ENCODE measurements at regions not wholly inside any gene's neighbourhood (a gene's known extent, or its start where the extent isn't known, plus 50 kb on each side); places are given as distances from the start of the nearest gene placed in this dataset.

- TF ChIP-seq ZBTB33 (IDR thresholded peaks at IDR 0.05) (no peak), RXRA (IDR thresholded peaks at IDR 0.05) (no peak), EGR1 (IDR thresholded peaks at IDR 0.05; ENCODE audit: low read depth in 2 of 2) (no peak), NR2F2 (IDR thresholded peaks at IDR 0.05) (no peak), TAF1 (conservative IDR thresholded peaks at IDR 0.05) (no peak), RAD21 (IDR thresholded peaks at IDR 0.05) (no peak), HNF4G (IDR thresholded peaks at IDR 0.05) (no peak), HNF4A (conservative IDR thresholded peaks at IDR 0.05) (no peak), YY1 (IDR thresholded peaks at IDR 0.05) (no peak), GABPA (IDR thresholded peaks at IDR 0.05 in 1 of 2, conservative IDR thresholded peaks at IDR 0.05 in 1 of 2) (no peak), SP1 (IDR thresholded peaks at IDR 0.05) (no peak)
Measured at GRCh38 chr9:119881898-119882297, 512.7 kb upstream of the BRINP1 start (continued).

GRCh38 chr9:119880361-119880760 is 511.1 kb upstream of the BRINP1 start:
- no peak overlapping the region for H3K4me3 ChIP-seq (ENCODE audit: low read depth in 1 of 3, low read length in 3 of 3)
- 62% methylated on average over 3 of the region's 3 CpGs for WGBS
- H3K27ac ChIP-seq (ENCODE audit: low read depth in 1 of 2, low read length in 2 of 2) = no peak overlapping the region
- no peaks in the 10 kb centered on the region for H3K27me3 ChIP-seq (ENCODE audit: control insufficient read depth in 4 of 4, insufficient read depth in 4 of 4, low read length in 3 of 4)
- H3K36me3 ChIP-seq (ENCODE audit: control insufficient read depth in 4 of 4, insufficient read depth in 3 of 4, low read depth in 1 of 4, low read length in 3 of 4) = no peaks in the 10 kb centered on the region
- no peak for DNase-seq (ENCODE audit: low spot score)
- H3K9me3 ChIP-seq (ENCODE audit: control insufficient read depth in 4 of 4, low read length in 3 of 4) = no peaks in the 10 kb centered on the region
- no peaks in the 10 kb centered on the region for H3K4me1 ChIP-seq (ENCODE audit: control insufficient read depth in 4 of 4, insufficient read depth in 4 of 4, low read length in 3 of 4)
- TF ChIP-seq REST (IDR thresholded peaks at IDR 0.05) = no peak
- TF ChIP-seq FOXA2 (IDR thresholded peaks at IDR 0.05) = no peak
- no peak for TF ChIP-seq EGR1 (IDR thresholded peaks at IDR 0.05; ENCODE audit: low read depth in 2 of 2)
- no peak for TF ChIP-seq FOXA1 (IDR thresholded peaks at IDR 0.05)
- no peak overlapping the region for H3K9ac ChIP-seq (ENCODE audit: low read depth in 1 of 2, low read length in 2 of 2)

GRCh38 chr9:119877306-119877705 is 508.1 kb upstream of the BRINP1 start:
- H3K27ac ChIP-seq (ENCODE audit: low read depth in 1 of 2, low read length in 2 of 2) = no peak overlapping the region
- H3K4me3 ChIP-seq (ENCODE audit: low read depth in 1 of 3, low read length in 3 of 3) = no peak overlapping the region
- H3K9me3 ChIP-seq (ENCODE audit: control insufficient read depth in 4 of 4, low read length in 3 of 4) = no peaks in the 10 kb centered on the region
- H3K36me3 ChIP-seq (ENCODE audit: control insufficient read depth in 4 of 4, insufficient read depth in 3 of 4, low read depth in 1 of 4, low read length in 3 of 4) = no peaks in the 10 kb centered on the region
- no peak overlapping the region for H3K9ac ChIP-seq (ENCODE audit: low read depth in 1 of 2, low read length in 2 of 2)
- WGBS = 77% methylated on average over 6 of the region's 6 CpGs
- no peaks in the 10 kb centered on the region for H3K27me3 ChIP-seq (ENCODE audit: control insufficient read depth in 4 of 4, insufficient read depth in 4 of 4, low read length in 3 of 4)
- no peak for DNase-seq (ENCODE audit: low spot score)
- no peaks in the 10 kb centered on the region for H3K4me1 ChIP-seq (ENCODE audit: control insufficient read depth in 4 of 4, insufficient read depth in 4 of 4, low read length in 3 of 4)
- TF ChIP-seq CTCF (IDR thresholded peaks at IDR 0.05; ENCODE audit: low read depth, low read length, missing input control) (no peak), GABPA (IDR thresholded peaks at IDR 0.05 in 1 of 2, conservative IDR thresholded peaks at IDR 0.05 in 1 of 2) (no peak), EGR1 (IDR thresholded peaks at IDR 0.05; ENCODE audit: low read depth in 2 of 2) (no peak), SP1 (IDR thresholded peaks at IDR 0.05) (no peak), FOXA1 (IDR thresholded peaks at IDR 0.05) (no peak), YY1 (IDR thresholded peaks at IDR 0.05) (no peak), HNF4A (conservative IDR thresholded peaks at IDR 0.05) (no peak), JUND (IDR thresholded peaks at IDR 0.05) (no peak), FOXA2 (IDR thresholded peaks at IDR 0.05) (no peak), REST (IDR thresholded peaks at IDR 0.05) (no peak), ATF3 (IDR thresholded peaks at IDR 0.05) (no peak), TAF1 (conservative IDR thresholded peaks at IDR 0.05) (no peak), NR2F2 (IDR thresholded peaks at IDR 0.05) (no peak), RXRA (IDR thresholded peaks at IDR 0.05) (no peak), ZBTB33 (IDR thresholded peaks at IDR 0.05) (no peak)

Measured in liver (tissue), 8 donors.